Ishikawa (cell line): ENCODE measurements at regions not wholly inside any gene's neighbourhood (a gene's known extent, or its start where the extent isn't known, plus 50 kb on each side); places are given as distances from the start of the nearest gene placed in this dataset.

Experiments used
- CEBPB ChIP-seq: IDR thresholded peaks from 2 replicates; pipeline ENCODE4 v1.6.1; 2012
- CREB1 ChIP-seq: IDR thresholded peaks from 2 replicates; pipeline ENCODE4 v1.6.1; 2012; ENCODE audit warnings: low read depth
- EGR1 ChIP-seq: IDR thresholded peaks from 2 replicates; pipeline ENCODE4 v1.6.1; 2012
- EP300 ChIP-seq: IDR thresholded peaks from 2 replicates; pipeline ENCODE4 v1.6.1; 2012; ENCODE audit warnings: borderline replicate concordance
- FOXM1 ChIP-seq: IDR thresholded peaks from 2 replicates; pipeline ENCODE4 v1.6.1; 2012; ENCODE audit warnings: low read depth, borderline replicate concordance
- NFIC ChIP-seq: IDR thresholded peaks from 2 replicates; pipeline ENCODE4 v1.6.1; 2012
- RAD21 ChIP-seq: IDR thresholded peaks from 2 replicates; pipeline ENCODE4 v1.6.1; 2012; ENCODE audit warnings: low read depth
- TAF1 ChIP-seq: IDR thresholded peaks from 2 replicates; pipeline ENCODE4 v1.6.1; 2012; ENCODE audit warnings: low read depth, mild to moderate bottlenecking
- TCF12 ChIP-seq: IDR thresholded peaks from 2 replicates; pipeline ENCODE4 v1.6.1; 2012; ENCODE audit warnings: low read depth
- TEAD4 ChIP-seq: IDR thresholded peaks from 2 replicates; pipeline ENCODE4 v1.6.1; 2012
- YY1 ChIP-seq: IDR thresholded peaks from 2 replicates; pipeline ENCODE4 v1.6.1; 2012; ENCODE audit warnings: low read depth
- ZBTB7A ChIP-seq: IDR thresholded peaks from 2 replicates; pipeline ENCODE4 v1.6.1; 2012; ENCODE audit warnings: low read depth
- TF ChIP-seq, protein P1 (sequence below): IDR thresholded peaks from 2 replicates; pipeline ENCODE4 v1.6.1; 2012; ENCODE audit warnings: low read depth, mild to moderate bottlenecking
- TF ChIP-seq, protein P2 (sequence below): IDR thresholded peaks from 2 replicates; pipeline ENCODE4 v1.6.1; 2012
- TF ChIP-seq, protein P3 (sequence below): IDR thresholded peaks from 2 replicates; pipeline ENCODE4 v1.6.1; 2012

DNA sequence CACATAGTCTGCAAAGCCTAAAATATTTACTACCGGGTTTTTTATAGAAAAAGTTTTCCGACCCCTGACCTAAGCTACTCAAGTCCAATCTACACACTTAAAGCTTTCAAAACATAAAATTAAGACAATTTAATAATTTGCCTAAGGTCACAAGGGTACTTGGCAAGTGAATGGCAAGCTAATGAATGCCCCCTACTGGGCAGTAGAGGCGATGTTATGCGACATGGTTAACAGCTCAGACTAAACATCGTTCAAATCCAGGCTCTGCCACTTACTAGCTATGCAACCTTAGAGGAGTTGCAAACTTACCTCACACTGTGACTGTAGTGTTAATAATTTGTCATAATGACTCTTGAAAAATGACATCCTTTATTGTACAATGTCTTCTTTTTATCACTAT is 317.2 kb upstream of the NFIA start:
- TF ChIP-seq EGR1 (no peak), TAF1 (no peak), CREB1 (no peak), TCF12 (no peak), ZBTB7A (no peak), RAD21 (peak; percentile 61), FOXM1 (no peak)

DNA sequence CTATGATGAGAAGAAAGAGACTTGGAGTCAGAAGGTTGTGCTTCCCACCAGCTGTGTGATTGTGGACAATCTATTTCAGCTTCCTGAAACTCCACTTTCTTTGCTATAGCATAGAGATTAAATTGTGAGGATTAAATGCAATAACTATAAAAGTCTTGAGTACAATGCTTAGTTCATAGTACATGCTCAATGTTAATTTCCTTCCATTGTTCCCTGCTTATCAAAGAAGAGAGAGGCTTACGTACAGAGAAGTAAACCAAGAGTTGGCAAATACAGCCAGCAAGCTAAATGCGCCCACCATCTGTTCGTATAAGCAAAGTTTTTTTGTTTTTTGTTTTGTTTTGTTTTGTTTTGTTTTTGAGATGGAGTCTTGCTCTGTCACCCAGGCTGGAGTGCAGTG is 317.9 kb upstream of the NFIA start:
- TF ChIP-seq TAF1, result no peak
- TF ChIP-seq, protein P1, sequence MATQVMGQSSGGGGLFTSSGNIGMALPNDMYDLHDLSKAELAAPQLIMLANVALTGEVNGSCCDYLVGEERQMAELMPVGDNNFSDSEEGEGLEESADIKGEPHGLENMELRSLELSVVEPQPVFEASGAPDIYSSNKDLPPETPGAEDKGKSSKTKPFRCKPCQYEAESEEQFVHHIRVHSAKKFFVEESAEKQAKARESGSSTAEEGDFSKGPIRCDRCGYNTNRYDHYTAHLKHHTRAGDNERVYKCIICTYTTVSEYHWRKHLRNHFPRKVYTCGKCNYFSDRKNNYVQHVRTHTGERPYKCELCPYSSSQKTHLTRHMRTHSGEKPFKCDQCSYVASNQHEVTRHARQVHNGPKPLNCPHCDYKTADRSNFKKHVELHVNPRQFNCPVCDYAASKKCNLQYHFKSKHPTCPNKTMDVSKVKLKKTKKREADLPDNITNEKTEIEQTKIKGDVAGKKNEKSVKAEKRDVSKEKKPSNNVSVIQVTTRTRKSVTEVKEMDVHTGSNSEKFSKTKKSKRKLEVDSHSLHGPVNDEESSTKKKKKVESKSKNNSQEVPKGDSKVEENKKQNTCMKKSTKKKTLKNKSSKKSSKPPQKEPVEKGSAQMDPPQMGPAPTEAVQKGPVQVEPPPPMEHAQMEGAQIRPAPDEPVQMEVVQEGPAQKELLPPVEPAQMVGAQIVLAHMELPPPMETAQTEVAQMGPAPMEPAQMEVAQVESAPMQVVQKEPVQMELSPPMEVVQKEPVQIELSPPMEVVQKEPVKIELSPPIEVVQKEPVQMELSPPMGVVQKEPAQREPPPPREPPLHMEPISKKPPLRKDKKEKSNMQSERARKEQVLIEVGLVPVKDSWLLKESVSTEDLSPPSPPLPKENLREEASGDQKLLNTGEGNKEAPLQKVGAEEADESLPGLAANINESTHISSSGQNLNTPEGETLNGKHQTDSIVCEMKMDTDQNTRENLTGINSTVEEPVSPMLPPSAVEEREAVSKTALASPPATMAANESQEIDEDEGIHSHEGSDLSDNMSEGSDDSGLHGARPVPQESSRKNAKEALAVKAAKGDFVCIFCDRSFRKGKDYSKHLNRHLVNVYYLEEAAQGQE, result no peak
- TF ChIP-seq EGR1, result no peak
- TF ChIP-seq, protein P2, sequence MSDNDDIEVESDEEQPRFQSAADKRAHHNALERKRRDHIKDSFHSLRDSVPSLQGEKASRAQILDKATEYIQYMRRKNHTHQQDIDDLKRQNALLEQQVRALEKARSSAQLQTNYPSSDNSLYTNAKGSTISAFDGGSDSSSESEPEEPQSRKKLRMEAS, result no peak
- no peak for TF ChIP-seq ZBTB7A
- no peak for TF ChIP-seq NFIC
- no peak for TF ChIP-seq TEAD4
- TF ChIP-seq CREB1, result no peak
- TF ChIP-seq TCF12, result no peak

DNA sequence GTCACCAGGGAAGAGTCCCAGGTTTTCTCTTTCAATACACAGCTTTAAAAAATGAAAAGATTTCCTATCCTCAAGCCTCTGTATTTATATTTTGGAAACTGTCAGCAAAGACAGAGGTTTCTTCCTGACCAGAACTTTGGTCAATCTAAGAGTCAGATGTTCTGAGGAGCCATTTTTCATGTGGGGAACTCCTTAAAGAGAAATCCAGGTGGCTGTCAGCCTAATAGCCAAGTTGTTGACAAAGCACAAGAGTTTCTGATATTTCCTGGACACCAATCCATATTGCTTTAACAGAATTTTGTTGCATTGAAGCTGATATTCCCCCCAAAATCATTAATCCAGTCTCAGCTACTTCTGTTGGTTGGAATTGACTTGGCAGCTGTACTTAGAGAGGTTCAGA is 318.6 kb upstream of the NFIA start:
- TF ChIP-seq, protein P2, result no peak
- TF ChIP-seq NFIC, result no peak
- no peak for TF ChIP-seq RAD21
- no peak for TF ChIP-seq YY1
- no peak for TF ChIP-seq ZBTB7A
- no peak for TF ChIP-seq TAF1
- TF ChIP-seq, protein P1, result no peak
- no peak for TF ChIP-seq FOXM1
- no peak for TF ChIP-seq TEAD4
- TF ChIP-seq, protein P3, sequence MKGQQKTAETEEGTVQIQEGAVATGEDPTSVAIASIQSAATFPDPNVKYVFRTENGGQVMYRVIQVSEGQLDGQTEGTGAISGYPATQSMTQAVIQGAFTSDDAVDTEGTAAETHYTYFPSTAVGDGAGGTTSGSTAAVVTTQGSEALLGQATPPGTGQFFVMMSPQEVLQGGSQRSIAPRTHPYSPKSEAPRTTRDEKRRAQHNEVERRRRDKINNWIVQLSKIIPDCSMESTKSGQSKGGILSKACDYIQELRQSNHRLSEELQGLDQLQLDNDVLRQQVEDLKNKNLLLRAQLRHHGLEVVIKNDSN, result no peak
- no peak for TF ChIP-seq EGR1
- TF ChIP-seq CEBPB, result no peak
- no peak for TF ChIP-seq TCF12
- no peak for TF ChIP-seq CREB1
- no peak for TF ChIP-seq EP300

DNA sequence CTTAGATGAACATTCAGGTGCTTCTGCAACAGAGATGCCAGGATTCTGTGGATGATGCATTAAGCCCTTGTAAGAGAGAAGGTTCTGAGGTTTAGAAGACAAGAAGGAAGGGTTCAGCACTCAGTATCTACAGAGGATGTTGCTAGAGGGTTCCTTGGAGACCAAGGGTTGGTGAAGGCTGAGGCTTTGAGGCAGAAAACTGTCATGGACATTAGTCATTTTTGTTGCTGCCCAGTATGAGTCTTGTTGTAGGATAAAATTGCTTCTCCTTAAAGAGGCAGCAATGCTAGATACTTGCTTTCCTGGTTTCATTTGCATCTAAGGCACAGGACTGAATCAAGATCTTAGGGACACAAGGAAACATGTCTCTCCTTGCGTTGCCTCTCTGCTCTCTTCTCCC is 319.4 kb upstream of the NFIA start:
- TF ChIP-seq TEAD4 (no peak), TAF1 (no peak), EP300 (no peak), ZBTB7A (no peak)
- TF ChIP-seq, protein P1, result no peak

DNA sequence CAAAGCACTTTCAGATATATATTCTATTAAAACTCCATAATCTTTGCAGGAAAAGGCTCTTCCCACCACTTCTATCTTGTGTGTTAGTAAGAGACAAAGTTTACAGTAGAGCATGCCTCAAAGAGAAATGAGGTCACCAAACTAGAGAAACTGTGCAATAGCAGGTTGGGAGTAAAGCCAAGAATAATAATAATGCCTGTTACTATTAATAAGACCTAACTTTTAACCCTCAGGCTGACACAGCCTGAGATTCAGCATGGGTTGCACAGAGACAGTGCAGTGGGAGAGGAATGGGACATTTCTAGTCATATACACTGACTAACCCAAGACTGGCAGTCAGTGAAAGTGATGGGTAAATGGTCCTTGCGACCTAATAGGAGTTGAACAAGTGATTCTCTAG is 320.2 kb upstream of the NFIA start:
- TF ChIP-seq EP300, result no peak
- TF ChIP-seq, protein P3, result no peak
- no peak for TF ChIP-seq YY1
- TF ChIP-seq RAD21, result no peak
- no peak for TF ChIP-seq ZBTB7A
- TF ChIP-seq TCF12, result no peak
- TF ChIP-seq CEBPB, result no peak
- TF ChIP-seq CREB1, result no peak
- no peak for TF ChIP-seq FOXM1
- TF ChIP-seq TAF1, result no peak
- TF ChIP-seq, protein P1, result no peak
- TF ChIP-seq TEAD4, result no peak
- TF ChIP-seq NFIC, result no peak
- no peak for TF ChIP-seq EGR1
- TF ChIP-seq, protein P2, result no peak
